Hepatocyte (in vitro differentiated cells): ENCODE measurements at regions not wholly inside any gene's neighbourhood (a gene's known extent, or its start where the extent isn't known, plus 50 kb on each side); places are given as distances from the start of the nearest gene placed in this dataset.

Source experiments
- DNase-seq: peaks from one replicate; pipeline ENCODE4 v3.0.0-alpha.2; 2016; ENCODE audit warnings: low spot score
- H2AFZ ChIP-seq: fragments of 200-600 bp; sonication (generic); 2 replicates; pipeline ENCODE4 v1.6.0; 2016; ENCODE audit warnings: antibody characterized with exemption, mild to moderate bottlenecking
- H3K27ac ChIP-seq: fragments of 200-600 bp; sonication (generic); 2 replicates; pipeline ENCODE4 v1.5.1; 2016; ENCODE audit warnings: mild to moderate bottlenecking
- H3K27me3 ChIP-seq: fragments of 200-600 bp; sonication (generic); 2 replicates; pipeline ENCODE4 v1.6.1; 2016
- H3K36me3 ChIP-seq: fragments of 200-600 bp; sonication (generic); replicated peaks from 2 replicates; pipeline ENCODE4 v1.5.1; 2016; ENCODE audit warnings: low read depth; ENCODE audit not compliant: insufficient read depth
- H3K4me1 ChIP-seq: fragments of 200-600 bp; sonication (generic); 2 replicates; pipeline ENCODE4 v1.5.1; 2016; ENCODE audit warnings: mild to moderate bottlenecking, moderate library complexity; ENCODE audit not compliant: insufficient read depth
- H3K4me2 ChIP-seq: fragments of 200-600 bp; sonication (generic); 2 replicates; pipeline ENCODE4 v1.6.0; 2016
- H3K4me3 ChIP-seq: fragments of 200-600 bp; sonication (generic); 2 replicates; pipeline ENCODE4 v1.5.1; 2016; ENCODE audit warnings: mild to moderate bottlenecking
- H3K79me2 ChIP-seq: fragments of 200-600 bp; sonication (generic); 2 replicates; pipeline ENCODE4 v1.6.0; 2017; ENCODE audit warnings: mild to moderate bottlenecking
- H3K9me2 ChIP-seq: fragments of 200-600 bp; sonication (generic); replicated peaks from 2 replicates; pipeline ENCODE4 v1.6.0; 2017; ENCODE audit warnings: mild to moderate bottlenecking; ENCODE audit not compliant: insufficient read depth
- H3K9me3 ChIP-seq: fragments of 200-600 bp; sonication (generic); 2 replicates; pipeline ENCODE4 v1.5.1; 2016; ENCODE audit warnings: low read depth, mild to moderate bottlenecking
- H4K20me1 ChIP-seq: fragments of 200-600 bp; sonication (generic); 2 replicates; pipeline ENCODE4 v1.6.0; 2016; ENCODE audit warnings: mild to moderate bottlenecking; ENCODE audit not compliant: insufficient read depth, poor library complexity, severe bottlenecking
- CTCF ChIP-seq: fragments of 200-600 bp; sonication (generic); IDR thresholded peaks from 2 replicates; pipeline ENCODE4 v1.5.1; 2016; ENCODE audit warnings: antibody characterized with exemption, mild to moderate bottlenecking; ENCODE audit not compliant: poor library complexity
- EZH2 ChIP-seq: fragments of 200-600 bp; sonication (generic); IDR thresholded peaks from 2 replicates; pipeline ENCODE4 v1.6.1; 2016; ENCODE audit warnings: antibody characterized with exemption, mild to moderate bottlenecking, borderline replicate concordance
- EZH2phosphoT487 ChIP-seq: fragments of 200-600 bp; sonication (generic); IDR thresholded peaks from one replicate; pipeline ENCODE4 v1.6.1; 2018; ENCODE audit warnings: antibody characterized with exemption, mild to moderate bottlenecking, low read depth, moderate library complexity; ENCODE audit not compliant: unreplicated experiment, severe bottlenecking
- WGBS: methylation state at CpG from one replicate; pipeline ENCODE4 v1.1.6; 2016; ENCODE audit warnings: low lambda C conversion rate; ENCODE audit errors: missing lambda C conversion rate; 5-methylcytosine and 5-hydroxymethylcytosine counted together

- no peaks in the 10 kb centered on the region for H3K4me1 ChIP-seq
- H3K27me3 ChIP-seq: no peaks in the 10 kb centered on the region
- no peaks in the 10 kb centered on the region for H3K79me2 ChIP-seq
- no peak overlapping the region for H3K27ac ChIP-seq
- H3K36me3 ChIP-seq: no peaks in the 10 kb centered on the region
- H3K9me3 ChIP-seq: no peaks in the 10 kb centered on the region
- H4K20me1 ChIP-seq: no peaks in the 10 kb centered on the region
- H3K4me3 ChIP-seq: no peak overlapping the region
- no peaks in the 10 kb centered on the region for H3K9me2 ChIP-seq
- H3K4me2 ChIP-seq: no peak overlapping the region
- TF ChIP-seq EZH2 (no peak), CTCF (no peak), EZH2phosphoT487 (no peak)
- DNase-seq: no peak
- WGBS: 81% methylated on average over 4 of the region's 4 CpGs
- H2AFZ ChIP-seq: no peak overlapping the region
These were observed 581.6 kb downstream of the NPHP4 start for GRCh38 chr1:5410652-5411051.

GRCh38 chr1:5408401-5408800 lies 583.8 kb downstream of the NPHP4 start:
- no peaks in the 10 kb centered on the region for H3K9me2 ChIP-seq
- H2AFZ ChIP-seq: no peak overlapping the region
- TF ChIP-seq EZH2phosphoT487 (no peak), EZH2 (no peak), CTCF (no peak)
- no peak overlapping the region for H3K4me3 ChIP-seq
- no peaks in the 10 kb centered on the region for H4K20me1 ChIP-seq
- DNase-seq: no peak
- no peaks in the 10 kb centered on the region for H3K79me2 ChIP-seq
- no peaks in the 10 kb centered on the region for H3K27me3 ChIP-seq
- H3K4me2 ChIP-seq: no peak overlapping the region
- no peaks in the 10 kb centered on the region for H3K9me3 ChIP-seq
- 94% methylated on average over 1 of the region's 1 CpG for WGBS
- no peaks in the 10 kb centered on the region for H3K36me3 ChIP-seq
- no peak overlapping the region for H3K27ac ChIP-seq
- no peaks in the 10 kb centered on the region for H3K4me1 ChIP-seq

GRCh38 chr1:5405263-5405662 lies 587.0 kb downstream of the NPHP4 start:
- Histone ChIP-seq H3K79me2 (no peaks in the 10 kb centered on the region), H3K27me3 (no peaks in the 10 kb centered on the region), H3K4me3 (no peak overlapping the region), H3K4me1 (no peaks in the 10 kb centered on the region), H3K9me3 (no peaks in the 10 kb centered on the region), H3K4me2 (no peak overlapping the region), H3K27ac (no peak overlapping the region), H3K36me3 (no peaks in the 10 kb centered on the region), H2AFZ (no peak overlapping the region), H4K20me1 (no peaks in the 10 kb centered on the region), H3K9me2 (no peaks in the 10 kb centered on the region)
- DNase-seq: no peak
- 85% methylated on average over 3 of the region's 3 CpGs for WGBS
- TF ChIP-seq EZH2 (no peak), EZH2phosphoT487 (no peak), CTCF (no peak)
